B cell (primary cell): ENCODE measurements at regions not wholly inside any gene's neighbourhood (a gene's known extent, or its start where the extent isn't known, plus 50 kb on each side); places are given as distances from the start of the nearest gene placed in this dataset.

Experiments
- ATAC-seq: fragments of 200-7000 bp; cut with Tn5 transposase; one replicate; pipeline ENCODE4 v1.10.0; 2021; ENCODE audit warnings: low read depth, mild to moderate bottlenecking, moderate number of reproducible peaks, moderate library complexity
- CTCF ChIA-PET: fragments of 350-600 bp; sonication (Branson Sonifier 250); formaldehyde crosslinking; loops from one replicate; lab custom pipeline; 2021; ENCODE audit warnings: antibody characterized with exemption, inconsistent platforms; lab: Charles Lee
- POLR2A ChIA-PET: fragments of 350-600 bp; sonication (Branson Sonifier 250); formaldehyde crosslinking; loops from one replicate; lab custom pipeline; 2021; ENCODE audit warnings: antibody characterized with exemption; lab: Charles Lee
- DNase-seq: peaks from one replicate; pipeline ENCODE4 v3.0.0; 2013
- H2AFZ ChIP-seq: 2 replicates; pipeline ENCODE4 v1.6.1; 2012; ENCODE audit warnings: mild to moderate bottlenecking, low read depth, low read length; ENCODE audit not compliant: insufficient read depth, poor library complexity, severe bottlenecking
- H3K27ac ChIP-seq, 2 donors: 1 replicate in 1 of 2; 2 replicates in 1 of 2; pipeline ENCODE4 v1.5.1; 2012 to 2013; ENCODE audit warnings: low read length in 2 of 2, mild to moderate bottlenecking in 2 of 2, moderate library complexity in 1 of 2
- H3K27me3 ChIP-seq, 4 experiments: fragments of 200-600 bp in 1 of 4; sonication (generic) in 1 of 4; replicated peaks in 1 of 4; 1 replicate in 2 of 4; 2 replicates in 2 of 4; pipeline versions ENCODE4 v1.6.1 to v1.7.0; 2013 to 2016; ENCODE audit warnings: low read length in 3 of 4, mild to moderate bottlenecking in 2 of 4, mixed read lengths in 1 of 4, moderate library complexity in 1 of 4; ENCODE audit not compliant: insufficient read depth in 4 of 4, control insufficient read depth in 3 of 4; ENCODE audit errors: control extremely low read depth in 1 of 4
- H3K36me3 ChIP-seq, 2 experiments: replicated peaks in 1 of 2; 1 replicate in 1 of 2; 2 replicates in 1 of 2; pipeline versions ENCODE4 v1.6.1 to v1.7.1; 2013; ENCODE audit warnings: low read length in 1 of 2; ENCODE audit not compliant: insufficient read depth in 2 of 2, control insufficient read depth in 1 of 2; ENCODE audit errors: control extremely low read depth in 1 of 2, extremely low read depth in 1 of 2
- H3K4me1 ChIP-seq, 2 donors: fragments of 200-600 bp in 1 of 2; sonication (generic) in 1 of 2; 1 replicate in 1 of 2; 2 replicates in 1 of 2; pipeline versions ENCODE4 v1.5.1 to v1.6.1; 2013 to 2017; ENCODE audit warnings: low read length in 2 of 2; ENCODE audit not compliant: control insufficient read depth in 2 of 2, insufficient read depth in 2 of 2
- H3K4me2 ChIP-seq: replicated peaks from 2 replicates; pipeline ENCODE3; 2012; ENCODE audit warnings: mild to moderate bottlenecking, low read depth, low read length; ENCODE audit not compliant: poor library complexity, severe bottlenecking
- H3K4me3 ChIP-seq, 5 experiments: fragments of 200-600 bp in 1 of 5; sonication (generic) in 1 of 5; 1 replicate in 3 of 5; 2 replicates in 2 of 5; pipeline versions ENCODE4 v1.5.1 to v1.7.0; 2011 to 2016; ENCODE audit warnings: low read length in 4 of 5, mild to moderate bottlenecking in 4 of 5, low read depth in 2 of 5, control low read depth in 1 of 5, moderate library complexity in 1 of 5; ENCODE audit not compliant: insufficient read depth in 1 of 5; ENCODE audit errors: control extremely low read depth in 1 of 5, extremely low read depth in 1 of 5
- H3K79me2 ChIP-seq: fragments of 200-600 bp; sonication (generic); one replicate; pipeline ENCODE4 v1.6.0; 2016; ENCODE audit warnings: low read length; ENCODE audit not compliant: control insufficient read depth, insufficient read depth
- H3K9ac ChIP-seq: fragments of 200-600 bp; sonication (generic); 2 replicates; pipeline ENCODE4 v1.6.1; 2017; ENCODE audit warnings: mild to moderate bottlenecking, low read length, moderate library complexity
- H3K9me3 ChIP-seq, 3 donors: one replicate each; pipeline versions ENCODE4 v1.6.1 to v1.7.1; 2013; ENCODE audit warnings: low read length in 2 of 3; ENCODE audit not compliant: control insufficient read depth in 2 of 3, insufficient read depth in 1 of 3; ENCODE audit errors: control extremely low read depth in 1 of 3
- H4K20me1 ChIP-seq: 2 replicates; pipeline ENCODE4 v1.6.0; 2012; ENCODE audit warnings: mild to moderate bottlenecking, low read length; ENCODE audit not compliant: insufficient read depth, control insufficient read depth, poor library complexity, severe bottlenecking
- H3K27ac Mint-ChIP-seq: one replicate; pipeline ENCODE4 v1.8.0; 2021; ENCODE audit warnings: mixed read lengths
- H3K27me3 Mint-ChIP-seq: one replicate; pipeline ENCODE4 v1.8.0; 2021; ENCODE audit warnings: mixed read lengths
- H3K4me1 Mint-ChIP-seq: one replicate; pipeline ENCODE4 v1.8.0; 2021; ENCODE audit warnings: mixed read lengths
- H3K4me3 Mint-ChIP-seq: one replicate; pipeline ENCODE4 v1.8.0; 2021; ENCODE audit warnings: mixed read lengths
- H3K9me3 Mint-ChIP-seq: one replicate; pipeline ENCODE4 v1.8.0; 2022; ENCODE audit warnings: mixed read lengths; ENCODE audit not compliant: insufficient read depth
- CTCF ChIP-seq: fragments of 200-600 bp; IDR thresholded peaks from one replicate; pipeline ENCODE4 v1.8.0; 2022; ENCODE audit warnings: antibody characterized with exemption, mild to moderate bottlenecking
- EZH2 ChIP-seq: IDR thresholded peaks from 2 replicates; pipeline ENCODE4 v1.6.1; 2012; ENCODE audit warnings: borderline replicate concordance, low read depth, mild to moderate bottlenecking, moderate library complexity, low read length; ENCODE audit not compliant: insufficient read depth, poor library complexity, severe bottlenecking
- WGBS: methylation state at CpG from one replicate; pipeline ENCODE4 v1.1.5; 2013; ENCODE audit warnings: missing lambda C conversion rate; ENCODE audit not compliant: insufficient coverage; 5-methylcytosine and 5-hydroxymethylcytosine counted together
- intact Hi-C: fragments of 100-400 bp; cut with micrococcal nuclease; formaldehyde crosslinking; loops from one replicate; pipeline ENCODE4 v1.10.0; 2022

DNA sequence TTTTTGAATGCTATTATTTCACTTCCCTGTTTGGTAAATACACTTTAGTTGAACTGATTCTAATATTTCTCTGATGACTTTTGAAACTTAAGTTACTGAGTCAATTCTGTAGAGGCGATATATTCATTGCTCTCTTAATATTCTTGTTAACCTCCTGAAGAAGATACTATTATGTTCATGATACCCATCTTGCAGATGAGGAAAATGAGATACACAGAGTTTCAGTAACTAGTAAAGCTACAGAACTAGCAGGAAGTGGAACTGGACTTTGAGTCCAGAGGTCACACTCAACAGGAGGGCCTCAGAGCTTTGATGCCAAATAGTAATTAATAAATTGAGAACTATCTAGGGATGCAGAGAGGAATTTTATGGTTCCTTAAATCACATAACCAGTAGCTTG lies 70.0 kb downstream of the PCDH7 start:
- Histone ChIP-seq H3K27ac (no peak overlapping the region), H4K20me1 (no peaks in the 10 kb centered on the region), H3K4me2 (no peak overlapping the region), H3K27me3 (no peaks in the 10 kb centered on the region), H2AFZ (no peak overlapping the region), H3K36me3 (no peaks in the 10 kb centered on the region), H3K9me3 (no peaks in the 10 kb centered on the region), H3K4me3 (no peak overlapping the region), H3K9ac (no peak overlapping the region), H3K4me1 (no peaks in the 10 kb centered on the region), H3K79me2 (no peaks in the 10 kb centered on the region)
- no peaks in the 10 kb centered on the region for H3K9me3 Mint-ChIP-seq
- ChIA-PET CTCF (no interaction called here), POLR2A (no interaction called here)
- ATAC-seq = no peak
- H3K27ac Mint-ChIP-seq = no peak overlapping the region
- no peaks in the 10 kb centered on the region for H3K27me3 Mint-ChIP-seq
- no peaks in the 10 kb centered on the region for H3K4me1 Mint-ChIP-seq
- intact Hi-C loops = no loop called here
- WGBS = no CpG with 5 or more reads among the region's 1 CpG
- no peak for TF ChIP-seq CTCF
- TF ChIP-seq EZH2 = no peak
- no peak overlapping the region for H3K4me3 Mint-ChIP-seq
- DNase-seq = no peak

DNA sequence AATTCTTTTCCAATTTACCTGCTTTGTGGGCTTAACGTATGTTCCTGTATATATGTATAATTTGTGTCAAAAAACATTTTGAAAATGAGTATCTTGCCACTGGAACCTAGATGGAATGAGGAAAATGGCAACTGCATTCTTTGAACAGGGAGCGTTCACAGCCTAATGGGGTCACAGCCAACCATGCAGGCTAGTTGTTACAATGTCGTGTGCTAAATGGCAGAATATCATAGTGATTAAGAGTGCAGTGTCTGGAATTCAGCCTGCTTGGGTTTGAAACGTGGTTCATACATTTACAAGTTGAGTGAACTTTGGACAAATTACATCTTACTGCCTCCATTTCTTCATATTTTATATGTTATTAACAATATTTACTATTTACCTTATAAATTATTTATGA lies 70.8 kb downstream of the PCDH7 start:
- Histone ChIP-seq H3K9me3 (no peaks in the 10 kb centered on the region), H4K20me1 (no peaks in the 10 kb centered on the region), H3K9ac (no peak overlapping the region), H3K27me3 (no peaks in the 10 kb centered on the region), H2AFZ (no peak overlapping the region), H3K27ac (no peak overlapping the region), H3K4me3 (no peak overlapping the region), H3K79me2 (no peaks in the 10 kb centered on the region), H3K4me2 (no peak overlapping the region), H3K4me1 (no peaks in the 10 kb centered on the region), H3K36me3 (no peaks in the 10 kb centered on the region)
- WGBS = 92% methylated on average over 2 of the region's 4 CpGs
- TF ChIP-seq CTCF (no peak), EZH2 (no peak)
- intact Hi-C loops = no loop called here
- Mint-ChIP-seq H3K9me3 (no peaks in the 10 kb centered on the region), H3K4me1 (no peaks in the 10 kb centered on the region), H3K27me3 (no peaks in the 10 kb centered on the region), H3K4me3 (no peak overlapping the region), H3K27ac (no peak overlapping the region)
- DNase-seq (no peak), ATAC-seq (no peak)
- ChIA-PET CTCF (no interaction called here), POLR2A (no interaction called here)
